ENCODE measurements at regions not wholly inside any gene's neighbourhood (a gene's known extent, or its start where the extent isn't known, plus 50 kb on each side); places are given as distances from the start of the nearest gene placed in this dataset.

DNA sequence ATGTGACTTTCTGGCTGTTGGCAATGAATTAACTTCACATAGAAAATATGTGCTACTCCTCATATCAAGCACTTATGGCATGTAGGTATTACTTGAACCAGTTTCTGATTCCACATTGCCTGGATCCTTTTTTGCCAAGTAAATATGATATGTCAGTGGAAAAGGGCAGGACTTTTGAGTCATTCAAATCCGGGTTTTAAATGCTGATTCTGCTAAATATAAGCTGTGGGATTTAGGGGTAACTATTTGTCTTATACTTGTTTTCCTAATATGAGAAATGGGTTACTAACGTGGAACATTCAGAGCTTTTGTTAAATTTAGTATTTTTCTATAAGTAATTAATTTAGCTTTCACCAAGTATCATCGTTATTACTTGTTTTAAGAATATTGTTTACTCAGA, 108.0 kb upstream of the HGF start:
- Mint-ChIP-seq H3K27me3 (ENCODE audit: insufficient read depth) (peaks cover 2% of the 10 kb centered on the region; the same call in 1 of the 2 replicates), H3K36me3 (ENCODE audit: low read depth) (no peaks in the 10 kb centered on the region), H3K27ac (no peak overlapping the region), H3K9me3 (no peaks in the 10 kb centered on the region), H3K4me3 (no peak overlapping the region), H3K4me1 (ENCODE audit: low read depth) (0 out of 2 replicates have a peak, but pooled peaks cover 6% of the 10 kb centered on the region)
- TF ChIP-seq, protein P1, sequence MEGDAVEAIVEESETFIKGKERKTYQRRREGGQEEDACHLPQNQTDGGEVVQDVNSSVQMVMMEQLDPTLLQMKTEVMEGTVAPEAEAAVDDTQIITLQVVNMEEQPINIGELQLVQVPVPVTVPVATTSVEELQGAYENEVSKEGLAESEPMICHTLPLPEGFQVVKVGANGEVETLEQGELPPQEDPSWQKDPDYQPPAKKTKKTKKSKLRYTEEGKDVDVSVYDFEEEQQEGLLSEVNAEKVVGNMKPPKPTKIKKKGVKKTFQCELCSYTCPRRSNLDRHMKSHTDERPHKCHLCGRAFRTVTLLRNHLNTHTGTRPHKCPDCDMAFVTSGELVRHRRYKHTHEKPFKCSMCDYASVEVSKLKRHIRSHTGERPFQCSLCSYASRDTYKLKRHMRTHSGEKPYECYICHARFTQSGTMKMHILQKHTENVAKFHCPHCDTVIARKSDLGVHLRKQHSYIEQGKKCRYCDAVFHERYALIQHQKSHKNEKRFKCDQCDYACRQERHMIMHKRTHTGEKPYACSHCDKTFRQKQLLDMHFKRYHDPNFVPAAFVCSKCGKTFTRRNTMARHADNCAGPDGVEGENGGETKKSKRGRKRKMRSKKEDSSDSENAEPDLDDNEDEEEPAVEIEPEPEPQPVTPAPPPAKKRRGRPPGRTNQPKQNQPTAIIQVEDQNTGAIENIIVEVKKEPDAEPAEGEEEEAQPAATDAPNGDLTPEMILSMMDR (IDR thresholded peaks at IDR 0.05): no peak
- no peak for DNase-seq

DNA sequence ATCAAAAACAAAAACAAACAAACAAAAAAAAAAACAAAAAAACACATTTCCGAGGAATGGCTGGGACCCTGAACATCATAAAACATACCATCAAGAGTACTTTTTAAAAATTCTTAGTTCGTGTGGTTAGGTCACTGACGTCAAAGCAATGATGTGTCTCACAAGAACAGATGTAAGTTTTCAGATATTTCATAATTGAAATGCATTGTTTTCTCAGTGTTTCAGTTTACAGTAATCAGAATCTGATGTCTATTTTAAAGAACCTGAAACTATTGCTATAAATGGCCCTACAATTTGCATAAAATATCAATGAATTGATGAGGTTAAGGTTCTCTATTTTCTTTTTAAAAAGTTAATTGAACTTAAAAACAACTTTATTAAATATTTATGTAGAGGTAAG, 103.7 kb upstream of the HGF start:
- H3K27me3 Mint-ChIP-seq (ENCODE audit: insufficient read depth): no peaks in the 10 kb centered on the region; the same call in 1 of the 2 replicates
- H3K9me3 Mint-ChIP-seq: no peaks in the 10 kb centered on the region
- no peaks in the 10 kb centered on the region for H3K36me3 Mint-ChIP-seq (ENCODE audit: low read depth)
- TF ChIP-seq, protein P1 (IDR thresholded peaks at IDR 0.05): no peak
- H3K27ac Mint-ChIP-seq: no peak overlapping the region
- no peak overlapping the region for H3K4me3 Mint-ChIP-seq
- no peak for DNase-seq
- no peaks in the 10 kb centered on the region for H3K4me1 Mint-ChIP-seq (ENCODE audit: low read depth)

DNA sequence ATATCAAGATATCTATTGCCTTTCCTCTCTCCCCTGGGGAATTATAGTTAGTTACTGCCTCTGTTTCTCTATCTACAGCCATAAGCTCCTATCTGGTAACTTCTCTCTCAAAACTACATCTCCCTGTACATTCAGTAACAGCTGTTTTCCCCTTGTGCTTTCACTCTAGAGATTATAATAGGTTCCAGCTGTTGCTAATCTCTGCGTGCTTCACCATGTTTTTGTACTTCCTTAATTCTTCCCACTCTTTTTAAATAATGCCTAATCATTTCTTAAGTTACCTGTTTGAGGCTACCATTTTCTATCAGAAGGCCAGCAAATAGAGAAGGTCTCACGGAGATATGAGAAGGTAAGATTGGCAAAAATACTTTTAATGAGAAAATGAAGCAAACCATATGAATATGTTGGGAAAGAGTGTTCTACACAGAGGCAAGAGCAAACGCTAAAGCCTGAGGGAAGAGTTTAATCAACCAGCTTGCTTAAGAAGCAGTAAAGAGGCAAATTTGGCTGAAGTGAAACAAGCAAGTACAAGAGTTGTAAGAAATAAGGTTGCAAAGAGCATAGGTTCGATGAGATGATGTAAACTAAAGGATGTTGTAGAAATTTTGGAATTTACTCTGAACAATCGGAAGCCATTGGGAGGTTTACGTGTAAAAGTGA, 101.9 kb upstream of the HGF start:
- Mint-ChIP-seq H3K27me3 (ENCODE audit: insufficient read depth) (no peaks in the 10 kb centered on the region; the same call in 1 of the 2 replicates), H3K4me3 (no peak overlapping the region), H3K27ac (no peak overlapping the region), H3K4me1 (ENCODE audit: low read depth) (no peaks in the 10 kb centered on the region), H3K9me3 (no peaks in the 10 kb centered on the region), H3K36me3 (ENCODE audit: low read depth) (no peaks in the 10 kb centered on the region)
- no peak for DNase-seq
- TF ChIP-seq, protein P1 (IDR thresholded peaks at IDR 0.05): no peak

DNA sequence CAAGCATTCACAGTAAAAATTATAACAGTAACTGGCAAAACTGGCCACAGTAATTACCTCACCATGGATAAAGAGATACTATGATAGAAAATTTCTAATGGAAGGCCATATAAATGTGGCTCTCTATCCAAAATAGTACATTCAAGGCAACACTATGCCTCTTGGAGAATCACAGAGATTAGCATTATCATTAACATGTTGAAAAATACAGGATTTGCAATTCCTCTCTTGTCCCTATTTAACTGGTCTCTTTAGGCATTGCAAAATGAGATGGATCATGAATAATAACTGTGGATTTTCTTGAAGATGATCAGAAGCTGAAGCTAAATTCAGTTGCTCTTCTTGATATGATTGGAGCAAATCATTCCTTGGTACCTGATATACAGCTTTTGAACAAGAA, 100.8 kb upstream of the HGF start:
- Mint-ChIP-seq H3K4me1 (ENCODE audit: low read depth) (no peaks in the 10 kb centered on the region), H3K4me3 (no peak overlapping the region), H3K36me3 (ENCODE audit: low read depth) (no peaks in the 10 kb centered on the region), H3K27me3 (ENCODE audit: insufficient read depth) (no peaks in the 10 kb centered on the region; the same call in 1 of the 2 replicates), H3K9me3 (no peaks in the 10 kb centered on the region), H3K27ac (no peak overlapping the region)
- TF ChIP-seq, protein P1 (IDR thresholded peaks at IDR 0.05): no peak
- DNase-seq: no peak

DNA sequence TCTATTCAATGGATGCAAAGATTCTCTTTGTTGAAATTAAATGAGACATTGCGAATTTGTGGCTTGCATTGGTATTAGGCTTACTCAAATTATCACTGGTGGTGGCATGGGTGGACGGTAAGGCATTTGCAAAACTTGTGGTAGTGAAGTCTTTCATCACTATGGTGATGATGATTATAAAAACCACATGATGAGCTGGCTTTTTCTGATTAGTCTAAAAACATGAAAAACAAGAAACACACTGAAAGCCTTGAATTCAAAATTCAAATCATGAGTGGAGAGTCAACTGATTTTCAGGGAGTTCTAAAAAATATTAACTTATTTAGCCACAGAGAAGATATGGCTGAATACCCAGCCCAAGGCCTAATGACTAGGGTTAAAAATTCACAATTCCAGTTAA, 99.8 kb upstream of the HGF start:
- no peak for DNase-seq
- Mint-ChIP-seq H3K27ac (no peak overlapping the region), H3K27me3 (ENCODE audit: insufficient read depth) (no peaks in the 10 kb centered on the region; the same call in 1 of the 2 replicates), H3K36me3 (ENCODE audit: low read depth) (no peaks in the 10 kb centered on the region), H3K9me3 (no peaks in the 10 kb centered on the region), H3K4me3 (no peak overlapping the region), H3K4me1 (ENCODE audit: low read depth) (no peaks in the 10 kb centered on the region)
- TF ChIP-seq, protein P1 (IDR thresholded peaks at IDR 0.05): no peak
